PC-9 (cell line): ENCODE measurements at regions not wholly inside any gene's neighbourhood (a gene's known extent, or its start where the extent isn't known, plus 50 kb on each side); places are given as distances from the start of the nearest gene placed in this dataset.

Experiments
- BruUV-seq: library from RNA; stranded (reverse); fragments of 400-500 nt; replicated peaks from 2 replicates; lab custom pipeline; 2021; lab: Mats Ljungman, UMichigan
- CTCF ChIA-PET: fragments of 300-600 bp; sonication (Branson Sonifier 250); formaldehyde crosslinking; loops from one replicate; lab custom pipeline; 2022; ENCODE audit warnings: antibody characterized with exemption; lab: Charles Lee
- POLR2A ChIA-PET: fragments of 300-600 bp; sonication (Branson Sonifier 250); formaldehyde crosslinking; loops from one replicate; lab custom pipeline; 2022; ENCODE audit warnings: antibody characterized with exemption; ENCODE audit not compliant: unreplicated experiment; lab: Charles Lee
- DNase-seq, 2 experiments: peaks; one replicate each; pipeline versions ENCODE4 v3.0.0 to v3.0.0-alpha.2; 2015 to 2022; ENCODE audit warnings: mixed read lengths in 1 of 2
- H2AFZ ChIP-seq: fragments of 200-600 bp; sonication (generic); 2 replicates; pipeline ENCODE4 v1.8.1; 2017; ENCODE audit warnings: antibody characterized with exemption
- H3F3A ChIP-seq: fragments of 200-600 bp; sonication (generic); 2 replicates; pipeline ENCODE4 v1.8.1; 2017; ENCODE audit warnings: antibody characterized with exemption, mild to moderate bottlenecking, low read depth; ENCODE audit not compliant: insufficient read depth
- H3K27ac ChIP-seq: fragments of 200-600 bp; sonication (generic); 2 replicates; pipeline ENCODE4 v1.6.1; 2016; ENCODE audit warnings: mixed run types
- H3K27me3 ChIP-seq: fragments of 200-600 bp; sonication (generic); 2 replicates; pipeline ENCODE4 v1.6.1; 2016; ENCODE audit warnings: low read depth, mixed run types; ENCODE audit not compliant: insufficient read depth
- H3K36me3 ChIP-seq: fragments of 200-600 bp; sonication (generic); 2 replicates; pipeline ENCODE4 v1.6.1; 2016; ENCODE audit warnings: low read depth, mixed run types
- H3K4me1 ChIP-seq: fragments of 200-600 bp; sonication (generic); replicated peaks from 2 replicates; pipeline ENCODE4 v1.6.1; 2016; ENCODE audit warnings: mixed run types; ENCODE audit not compliant: insufficient read depth
- H3K4me2 ChIP-seq: fragments of 200-600 bp; sonication (generic); 2 replicates; pipeline ENCODE4 v1.6.1; 2017; ENCODE audit warnings: mixed run types
- H3K4me3 ChIP-seq: fragments of 200-600 bp; sonication (generic); 2 replicates; pipeline ENCODE4 v1.6.1; 2016; ENCODE audit warnings: mixed run types
- H3K79me2 ChIP-seq: fragments of 200-600 bp; sonication (generic); 2 replicates; pipeline ENCODE4 v1.6.1; 2017; ENCODE audit warnings: low read depth, mixed run types
- H3K9me2 ChIP-seq: fragments of 200-600 bp; sonication (generic); 2 replicates; pipeline ENCODE4 v1.8.1; 2017; ENCODE audit warnings: mild to moderate bottlenecking; ENCODE audit not compliant: insufficient read depth
- H3K9me3 ChIP-seq: fragments of 200-600 bp; sonication (generic); 2 replicates; pipeline ENCODE4 v1.8.1; 2016; ENCODE audit warnings: low read depth; ENCODE audit not compliant: insufficient read depth
- H4K20me1 ChIP-seq: fragments of 200-600 bp; sonication (generic); 2 replicates; pipeline ENCODE4 v1.8.1; 2017; ENCODE audit not compliant: insufficient read depth
- CTCF ChIP-seq: fragments of 200-600 bp; sonication (generic); conservative IDR thresholded peaks from 2 replicates; pipeline ENCODE4 v1.6.1; 2017; ENCODE audit warnings: mixed run types, antibody characterized with exemption, mild to moderate bottlenecking, moderate library complexity
- EZH2 ChIP-seq: fragments of 200-600 bp; sonication (generic); IDR thresholded peaks from 2 replicates; pipeline ENCODE4 v1.8.0; 2017; ENCODE audit warnings: antibody characterized with exemption, low read depth
- intact Hi-C: fragments of 100-400 bp; cut with micrococcal nuclease; formaldehyde crosslinking; loops from one replicate; pipeline ENCODE4 v1.10.0; 2022; ENCODE audit not compliant: unreplicated experiment

- no TSS peak for BruUV-seq
- Histone ChIP-seq H3F3A (no peaks in the 10 kb centered on the region), H3K4me2 (no peak overlapping the region), H3K27me3 (no peaks in the 10 kb centered on the region), H3K4me3 (no peak overlapping the region), H3K9me2 (no peaks in the 10 kb centered on the region), H2AFZ (no peak overlapping the region), H3K36me3 (no peaks in the 10 kb centered on the region), H3K27ac (no peak overlapping the region), H4K20me1 (no peaks in the 10 kb centered on the region), H3K4me1 (no peaks in the 10 kb centered on the region), H3K9me3 (no peaks in the 10 kb centered on the region), H3K79me2 (no peaks in the 10 kb centered on the region)
- no peak for DNase-seq
- intact Hi-C loops = no loop called here
- CTCF ChIA-PET = no interaction called here
- POLR2A ChIA-PET = interaction anchor here (0.8 kb wide), 1 partner anchor 68 kb away, joined by 7 read pairs; no protein-coding TSS in a partner anchor
- TF ChIP-seq EZH2 (no peak), CTCF (no peak)
These were observed 59.1 kb upstream of the CA12 start for GRCh38 chr15:63440756-63441155.

GRCh38 chr15:63441266-63441665 lies 59.6 kb upstream of the CA12 start:
- no peak for TF ChIP-seq CTCF
- no peak for TF ChIP-seq EZH2
- Histone ChIP-seq H3K27ac (no peak overlapping the region), H3K27me3 (no peaks in the 10 kb centered on the region), H3K9me3 (no peaks in the 10 kb centered on the region), H3K4me2 (no peak overlapping the region), H3K36me3 (no peaks in the 10 kb centered on the region), H3K9me2 (no peaks in the 10 kb centered on the region), H4K20me1 (no peaks in the 10 kb centered on the region), H3K79me2 (no peaks in the 10 kb centered on the region), H3K4me1 (no peaks in the 10 kb centered on the region), H3F3A (no peaks in the 10 kb centered on the region), H3K4me3 (no peak overlapping the region), H2AFZ (no peak overlapping the region)
- DNase-seq = no peak
- POLR2A ChIA-PET = interaction anchor here (0.8 kb wide), 1 partner anchor 68 kb away, joined by 7 read pairs; no protein-coding TSS in a partner anchor
- CTCF ChIA-PET = no interaction called here
- intact Hi-C loops = no loop called here
- no TSS peak for BruUV-seq

GRCh38 chr15:63442080-63442479 lies 60.4 kb upstream of the CA12 start:
- POLR2A ChIA-PET = no interaction called here

More at GRCh38 chr15:63442080-63442479, 60.4 kb upstream of the CA12 start:
- Histone ChIP-seq H3K9me3 (no peaks in the 10 kb centered on the region), H2AFZ (no peak overlapping the region), H3K4me1 (no peaks in the 10 kb centered on the region), H3F3A (no peaks in the 10 kb centered on the region), H3K9me2 (no peaks in the 10 kb centered on the region), H3K27me3 (no peaks in the 10 kb centered on the region), H3K79me2 (no peaks in the 10 kb centered on the region), H3K4me2 (no peak overlapping the region), H4K20me1 (no peaks in the 10 kb centered on the region), H3K27ac (no peak overlapping the region), H3K36me3 (no peaks in the 10 kb centered on the region), H3K4me3 (no peak overlapping the region)
- no TSS peak for BruUV-seq
- no peak for DNase-seq
- TF ChIP-seq CTCF = no peak
- no peak for TF ChIP-seq EZH2
- intact Hi-C loops = no loop called here
- CTCF ChIA-PET = no interaction called here
